Fibroblast of lung (primary cell): ENCODE measurements at regions not wholly inside any gene's neighbourhood (a gene's known extent, or its start where the extent isn't known, plus 50 kb on each side); places are given as distances from the start of the nearest gene placed in this dataset.

ENCODE experiments used
- CTCF ChIP-seq, 2 donors: IDR thresholded peaks in 1 of 2; conservative IDR thresholded peaks in 1 of 2; 1 replicate in 1 of 2; 2 replicates in 1 of 2; pipeline ENCODE4 v1.5.1; 2011 to 2012; ENCODE audit warnings: low read length in 2 of 2, control low read depth in 1 of 2, inconsistent platforms in 1 of 2, low read depth in 1 of 2, mild to moderate bottlenecking in 1 of 2
- EZH2 ChIP-seq: IDR thresholded peaks from 2 replicates; pipeline ENCODE4 v1.5.1; 2012; ENCODE audit warnings: low read length, control low read depth, mild to moderate bottlenecking; ENCODE audit errors: missing control alignments

- no peak for TF ChIP-seq CTCF (conservative IDR thresholded peaks at IDR 0.05 in 1 of 2, IDR thresholded peaks at IDR 0.05 in 1 of 2; ENCODE audit: low read depth in 1 of 2, low read length in 2 of 2)
- no peak for TF ChIP-seq EZH2
These were observed 523.1 kb upstream of the ID2 start for GRCh38 chr2:8158711-8159110.
